Liver (tissue), 8 donors: ENCODE measurements at regions not wholly inside any gene's neighbourhood (a gene's known extent, or its start where the extent isn't known, plus 50 kb on each side); places are given as distances from the start of the nearest gene placed in this dataset.

Experiments used
- DNase-seq: peaks from one replicate; pipeline ENCODE4 v3.0.0-alpha.2; 2017; ENCODE audit warnings: low spot score
- H3K27ac ChIP-seq, 2 donors: one replicate each; pipeline ENCODE4 v1.7.0; 2013; ENCODE audit warnings: inconsistent platforms in 2 of 2, low read length in 2 of 2, control low read depth in 1 of 2, low read depth in 1 of 2, mild to moderate bottlenecking in 1 of 2
- H3K27me3 ChIP-seq, 4 donors: one replicate each; pipeline versions ENCODE4 v1.6.1 to v1.7.0; 2013; ENCODE audit warnings: low read length in 3 of 4, inconsistent platforms in 1 of 4, mild to moderate bottlenecking in 1 of 4, moderate library complexity in 1 of 4; ENCODE audit not compliant: control insufficient read depth in 4 of 4, insufficient read depth in 4 of 4
- H3K36me3 ChIP-seq, 4 donors: one replicate each; pipeline versions ENCODE4 v1.6.1 to v1.7.0; 2013; ENCODE audit warnings: low read length in 3 of 4, mild to moderate bottlenecking in 3 of 4, low read depth in 1 of 4, moderate library complexity in 1 of 4; ENCODE audit not compliant: control insufficient read depth in 4 of 4, insufficient read depth in 3 of 4
- H3K4me1 ChIP-seq, 4 donors: one replicate each; pipeline versions ENCODE4 v1.6.1 to v1.7.0; 2013; ENCODE audit warnings: low read length in 3 of 4, mild to moderate bottlenecking in 3 of 4, moderate library complexity in 1 of 4; ENCODE audit not compliant: control insufficient read depth in 4 of 4, insufficient read depth in 4 of 4
- H3K4me3 ChIP-seq, 3 donors: one replicate each; pipeline versions ENCODE4 v1.6.1 to v1.7.0; 2013; ENCODE audit warnings: low read length in 3 of 3, control low read depth in 1 of 3, low read depth in 1 of 3, mild to moderate bottlenecking in 1 of 3
- H3K9ac ChIP-seq, 2 donors: one replicate each; pipeline ENCODE4 v1.7.0; 2013; ENCODE audit warnings: low read length in 2 of 2, mild to moderate bottlenecking in 2 of 2, moderate library complexity in 2 of 2, control low read depth in 1 of 2, low read depth in 1 of 2
- H3K9me3 ChIP-seq, 4 donors: one replicate each; pipeline versions ENCODE4 v1.6.1 to v1.7.0; 2013; ENCODE audit warnings: low read length in 3 of 4; ENCODE audit not compliant: control insufficient read depth in 4 of 4
- ATF3 ChIP-seq: IDR thresholded peaks from 2 replicates; pipeline ENCODE4 v1.6.1; 2016; ENCODE audit warnings: antibody characterized with exemption
- CTCF ChIP-seq: fragments of 150-350 bp; IDR thresholded peaks from 2 replicates; pipeline ENCODE4 v1.5.1; 2017; ENCODE audit warnings: improper control_type of control experiment, low read depth, low read length; ENCODE audit not compliant: missing input control
- EGR1 ChIP-seq, 2 donors: IDR thresholded peaks; 2 replicates each; pipeline ENCODE4 v1.6.1; 2016 to 2018; ENCODE audit warnings: antibody characterized with exemption in 2 of 2, low read depth in 2 of 2
- FOXA1 ChIP-seq: IDR thresholded peaks from 2 replicates; pipeline ENCODE4 v1.6.1; 2016; ENCODE audit warnings: antibody characterized with exemption
- FOXA2 ChIP-seq: IDR thresholded peaks from 2 replicates; pipeline ENCODE4 v1.6.1; 2016; ENCODE audit warnings: antibody characterized with exemption
- GABPA ChIP-seq, 2 donors: IDR thresholded peaks in 1 of 2; conservative IDR thresholded peaks in 1 of 2; 2 replicates each; pipeline ENCODE4 v1.6.1; 2016; ENCODE audit warnings: antibody characterized with exemption in 2 of 2, mild to moderate bottlenecking in 1 of 2, moderate library complexity in 1 of 2
- HNF4A ChIP-seq, 2 donors: conservative IDR thresholded peaks; 2 replicates each; pipeline ENCODE4 v1.6.1; 2016; ENCODE audit warnings: antibody characterized with exemption in 2 of 2, mild to moderate bottlenecking in 2 of 2
- HNF4G ChIP-seq: IDR thresholded peaks from 2 replicates; pipeline ENCODE4 v1.6.1; 2016; ENCODE audit warnings: antibody characterized with exemption
- JUND ChIP-seq, 2 donors: IDR thresholded peaks; 2 replicates each; pipeline ENCODE4 v1.6.1; 2016; ENCODE audit warnings: antibody characterized with exemption in 2 of 2
- MAX ChIP-seq: IDR thresholded peaks from 2 replicates; pipeline ENCODE4 v1.6.1; 2016; ENCODE audit warnings: antibody characterized with exemption
- NR2F2 ChIP-seq: IDR thresholded peaks from 2 replicates; pipeline ENCODE4 v1.6.1; 2016; ENCODE audit warnings: antibody characterized with exemption
- RAD21 ChIP-seq, 2 donors: IDR thresholded peaks; 2 replicates each; pipeline ENCODE4 v1.6.1; 2016; ENCODE audit warnings: antibody characterized with exemption in 2 of 2, mild to moderate bottlenecking in 2 of 2
- REST ChIP-seq: IDR thresholded peaks from 2 replicates; pipeline ENCODE4 v1.6.1; 2016; ENCODE audit warnings: antibody characterized with exemption, mild to moderate bottlenecking
- SP1 ChIP-seq: IDR thresholded peaks from 2 replicates; pipeline ENCODE4 v1.6.1; 2018; ENCODE audit warnings: antibody characterized with exemption, mild to moderate bottlenecking
- TAF1 ChIP-seq: conservative IDR thresholded peaks from 2 replicates; pipeline ENCODE4 v1.6.1; 2016; ENCODE audit warnings: antibody characterized with exemption, mild to moderate bottlenecking
- WGBS: extraction: QIAGEN DNeasy Blood & Tissue Kit; methylation state at CpG from one replicate; pipeline ENCODE4 v1.1.7; 2013; 5-methylcytosine and 5-hydroxymethylcytosine counted together
- TF ChIP-seq, protein P1 (sequence below): IDR thresholded peaks from 2 replicates; pipeline ENCODE4 v1.6.1; 2016; ENCODE audit warnings: antibody characterized with exemption
- donor health status: healthy.
- donor health status: healthy.
- donor health status: healthy.
- donor health status: healthy.
- donor health status: healthy.

DNA sequence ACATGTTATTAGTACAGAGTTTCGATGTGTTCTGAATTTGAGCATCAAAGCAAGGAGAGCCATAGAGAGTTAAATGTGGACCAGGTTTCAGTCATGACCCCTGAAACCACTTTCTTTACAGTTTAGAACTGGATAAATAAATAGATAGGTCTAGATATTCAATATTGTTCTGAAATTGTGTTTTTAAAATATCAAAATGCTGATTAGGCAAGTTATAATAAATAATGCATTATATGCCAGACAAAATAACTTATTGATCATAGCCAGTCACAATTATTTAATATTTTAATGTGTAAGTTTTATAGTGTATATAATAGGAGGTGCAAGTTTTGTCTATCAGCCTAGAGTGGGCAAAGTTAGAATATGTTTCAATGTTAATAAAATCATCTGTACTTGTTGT is 569.5 kb downstream of the METTL15 start:
- 91% methylated on average over 1 of the region's 1 CpG for WGBS
- H3K36me3 ChIP-seq: no peaks in the 10 kb centered on the region
- no peak overlapping the region for H3K4me3 ChIP-seq
- H3K27ac ChIP-seq: no peak overlapping the region
- no peaks in the 10 kb centered on the region for H3K27me3 ChIP-seq
- DNase-seq: no peak
- TF ChIP-seq TAF1: no peak
- TF ChIP-seq HNF4G: no peak
- TF ChIP-seq ATF3: no peak
- H3K9ac ChIP-seq: no peak overlapping the region
- H3K9me3 ChIP-seq: no peaks in the 10 kb centered on the region
- no peaks in the 10 kb centered on the region for H3K4me1 ChIP-seq

- Histone ChIP-seq H3K27ac (no peak overlapping the region), H3K9ac (no peak overlapping the region), H3K4me3 (no peak overlapping the region), H3K36me3 (no peaks in the 10 kb centered on the region), H3K9me3 (no peaks in the 10 kb centered on the region), H3K27me3 (no peaks in the 10 kb centered on the region), H3K4me1 (no peaks in the 10 kb centered on the region)
- 89% methylated on average over 2 of the region's 2 CpGs for WGBS
- TF ChIP-seq FOXA1: no peak
- no peak for TF ChIP-seq EGR1 (IDR thresholded peaks at IDR 0.05; ENCODE audit: low read depth in 2 of 2)
- TF ChIP-seq MAX: no peak
- no peak for TF ChIP-seq NR2F2
- no peak for TF ChIP-seq HNF4A (conservative IDR thresholded peaks at IDR 0.05)
- TF ChIP-seq CTCF: no peak
- TF ChIP-seq, protein P1, sequence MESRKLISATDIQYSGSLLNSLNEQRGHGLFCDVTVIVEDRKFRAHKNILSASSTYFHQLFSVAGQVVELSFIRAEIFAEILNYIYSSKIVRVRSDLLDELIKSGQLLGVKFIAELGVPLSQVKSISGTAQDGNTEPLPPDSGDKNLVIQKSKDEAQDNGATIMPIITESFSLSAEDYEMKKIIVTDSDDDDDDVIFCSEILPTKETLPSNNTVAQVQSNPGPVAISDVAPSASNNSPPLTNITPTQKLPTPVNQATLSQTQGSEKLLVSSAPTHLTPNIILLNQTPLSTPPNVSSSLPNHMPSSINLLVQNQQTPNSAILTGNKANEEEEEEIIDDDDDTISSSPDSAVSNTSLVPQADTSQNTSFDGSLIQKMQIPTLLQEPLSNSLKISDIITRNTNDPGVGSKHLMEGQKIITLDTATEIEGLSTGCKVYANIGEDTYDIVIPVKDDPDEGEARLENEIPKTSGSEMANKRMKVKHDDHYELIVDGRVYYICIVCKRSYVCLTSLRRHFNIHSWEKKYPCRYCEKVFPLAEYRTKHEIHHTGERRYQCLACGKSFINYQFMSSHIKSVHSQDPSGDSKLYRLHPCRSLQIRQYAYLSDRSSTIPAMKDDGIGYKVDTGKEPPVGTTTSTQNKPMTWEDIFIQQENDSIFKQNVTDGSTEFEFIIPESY: no peak
- TF ChIP-seq HNF4G: no peak
- TF ChIP-seq ATF3: no peak
- no peak for TF ChIP-seq JUND (IDR thresholded peaks at IDR 0.05)
- no peak for TF ChIP-seq GABPA (IDR thresholded peaks at IDR 0.05 in 1 of 2, conservative IDR thresholded peaks at IDR 0.05 in 1 of 2)
- TF ChIP-seq SP1: no peak
- TF ChIP-seq REST: no peak
- TF ChIP-seq RAD21 (IDR thresholded peaks at IDR 0.05): no peak
- no peak for TF ChIP-seq FOXA2
- no peak for DNase-seq
Observed at GRCh38 chr11:28675183-28675582, 567.0 kb downstream of the METTL15 start.
